Brain pericyte (primary cell): ENCODE measurements at regions not wholly inside any gene's neighbourhood (a gene's known extent, or its start where the extent isn't known, plus 50 kb on each side); places are given as distances from the start of the nearest gene placed in this dataset.
"Not testable (repeated sequence)": the region's sequence is repeated elsewhere in the genome, so short reads cannot be mapped to it uniquely, and the experiment has no call there.

Experiments
- DNase-seq: peaks from one replicate; pipeline ENCODE4 v3.0.0-alpha.2; 2012; ENCODE audit warnings: low read depth, low spot score

GRCh38 chr1:22331618-22332423 is 119.8 kb upstream of the ZBTB40 start:
- DNase-seq: no peak

GRCh38 chr1:22332424-22332717 is 119.3 kb upstream of the ZBTB40 start:
- no peak for DNase-seq

- DNase-seq: no peak
Measured at GRCh38 chr1:22332795-22333499, 118.7 kb upstream of the ZBTB40 start.

GRCh38 chr1:22333516-22334121 is 118.0 kb upstream of the ZBTB40 start:
- DNase-seq: no peak

- DNase-seq: no peak
Measured at GRCh38 chr1:22334860-22335550, 116.6 kb upstream of the ZBTB40 start.

GRCh38 chr1:22336274-22336673 is 115.4 kb upstream of the ZBTB40 start:
- DNase-seq: not testable (repeated sequence)

- not testable (repeated sequence) for DNase-seq
Measured at GRCh38 chr1:22336696-22337545, 114.7 kb upstream of the ZBTB40 start.

- no peak for DNase-seq
Measured at GRCh38 chr1:22338071-22338765, 113.4 kb upstream of the ZBTB40 start.

GRCh38 chr1:22339237-22339636 is 112.4 kb upstream of the ZBTB40 start:
- no peak for DNase-seq

GRCh38 chr1:22340066-22340465 is 111.6 kb upstream of the ZBTB40 start:
- no peak for DNase-seq

- DNase-seq: no peak
Measured at GRCh38 chr1:22340873-22341272, 110.8 kb upstream of the ZBTB40 start.

GRCh38 chr1:22341791-22342605 is 109.7 kb upstream of the ZBTB40 start:
- no peak for DNase-seq

- DNase-seq: no peak
Measured at GRCh38 chr1:22342734-22343191, 108.9 kb upstream of the ZBTB40 start.

- no peak for DNase-seq
Measured at GRCh38 chr1:22343456-22344328, 108.0 kb upstream of the ZBTB40 start.

- no peak for DNase-seq
Measured at GRCh38 chr1:22344329-22344630, 107.4 kb upstream of the ZBTB40 start.

GRCh38 chr1:22344851-22345560 is 106.6 kb upstream of the ZBTB40 start:
- no peak for DNase-seq

GRCh38 chr1:22347854-22348760 is 103.5 kb upstream of the ZBTB40 start:
- DNase-seq: no peak
